Neutrophil (primary cell): ENCODE measurements at regions not wholly inside any gene's neighbourhood (a gene's known extent, or its start where the extent isn't known, plus 50 kb on each side); places are given as distances from the start of the nearest gene placed in this dataset.

Source experiments
- H3K27ac ChIP-seq: fragments of 200-600 bp; sonication (generic); 2 replicates; pipeline ENCODE4 v1.5.1; 2016; ENCODE audit warnings: mild to moderate bottlenecking, moderate library complexity
- H3K27me3 ChIP-seq: fragments of 200-600 bp; sonication (generic); 2 replicates; pipeline ENCODE4 v1.6.0; 2016; ENCODE audit warnings: mild to moderate bottlenecking
- H3K36me3 ChIP-seq: fragments of 200-600 bp; sonication (generic); 2 replicates; pipeline ENCODE4 v1.5.1; 2017
- H3K4me1 ChIP-seq, 2 experiments: fragments of 200-600 bp in 1 of 2; sonication (generic) in 1 of 2; 1 replicate in 1 of 2; 2 replicates in 1 of 2; pipeline versions ENCODE4 v1.5.1 to v1.6.1; 2013 to 2016; ENCODE audit warnings: low read depth in 1 of 2, low read length in 1 of 2, mild to moderate bottlenecking in 1 of 2, moderate library complexity in 1 of 2; ENCODE audit not compliant: control insufficient read depth in 1 of 2, insufficient read depth in 1 of 2
- H3K4me3 ChIP-seq, 2 experiments: fragments of 200-600 bp in 1 of 2; sonication (generic) in 1 of 2; 1 replicate in 1 of 2; 2 replicates in 1 of 2; pipeline ENCODE4 v1.5.1; 2013 to 2016; ENCODE audit warnings: low read depth in 1 of 2, low read length in 1 of 2, mild to moderate bottlenecking in 1 of 2, moderate library complexity in 1 of 2
- H3K9me3 ChIP-seq: fragments of 200-600 bp; sonication (generic); 2 replicates; pipeline ENCODE4 v1.5.1; 2016
- TF ChIP-seq, protein P1 (sequence below): fragments of 200-600 bp; sonication (generic); IDR thresholded peaks from 2 replicates; pipeline ENCODE4 v1.5.1; 2016; ENCODE audit warnings: antibody characterized with exemption

DNA sequence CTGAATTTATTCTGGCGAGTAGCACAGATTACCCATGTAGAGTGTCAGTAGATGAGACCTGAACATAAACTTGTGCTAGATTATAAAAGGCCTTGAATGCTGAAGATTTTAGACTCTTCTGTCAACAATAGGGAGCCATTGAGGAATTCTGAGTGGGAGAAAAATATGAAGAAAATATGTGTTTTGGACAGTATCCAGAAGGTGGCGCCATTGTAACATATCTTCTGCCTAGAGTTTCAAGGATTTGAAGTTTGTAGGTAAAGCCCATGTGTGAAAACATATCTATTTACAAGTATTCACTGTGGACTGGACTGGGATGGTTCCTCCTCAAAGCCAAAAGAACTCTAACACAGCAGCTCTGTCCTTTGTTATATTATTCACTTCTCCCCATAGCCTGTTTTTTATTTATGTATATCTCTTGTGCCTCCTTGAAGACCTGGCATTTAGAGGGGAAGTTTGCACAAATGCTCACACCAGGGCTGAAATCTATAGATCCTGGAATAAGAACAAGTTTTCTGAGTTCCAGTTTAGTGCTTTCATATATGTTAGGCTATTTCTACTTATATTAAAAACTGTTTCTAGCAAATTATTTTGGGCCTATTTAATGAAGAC, 124.9 kb downstream of the RDH14 start:
- Histone ChIP-seq H3K27ac (no peak overlapping the region), H3K9me3 (no peaks in the 10 kb centered on the region), H3K4me3 (no peak overlapping the region), H3K27me3 (peaks cover 9% of the 10 kb centered on the region), H3K4me1 (no peaks in the 10 kb centered on the region), H3K36me3 (no peaks in the 10 kb centered on the region)
- TF ChIP-seq, protein P1, sequence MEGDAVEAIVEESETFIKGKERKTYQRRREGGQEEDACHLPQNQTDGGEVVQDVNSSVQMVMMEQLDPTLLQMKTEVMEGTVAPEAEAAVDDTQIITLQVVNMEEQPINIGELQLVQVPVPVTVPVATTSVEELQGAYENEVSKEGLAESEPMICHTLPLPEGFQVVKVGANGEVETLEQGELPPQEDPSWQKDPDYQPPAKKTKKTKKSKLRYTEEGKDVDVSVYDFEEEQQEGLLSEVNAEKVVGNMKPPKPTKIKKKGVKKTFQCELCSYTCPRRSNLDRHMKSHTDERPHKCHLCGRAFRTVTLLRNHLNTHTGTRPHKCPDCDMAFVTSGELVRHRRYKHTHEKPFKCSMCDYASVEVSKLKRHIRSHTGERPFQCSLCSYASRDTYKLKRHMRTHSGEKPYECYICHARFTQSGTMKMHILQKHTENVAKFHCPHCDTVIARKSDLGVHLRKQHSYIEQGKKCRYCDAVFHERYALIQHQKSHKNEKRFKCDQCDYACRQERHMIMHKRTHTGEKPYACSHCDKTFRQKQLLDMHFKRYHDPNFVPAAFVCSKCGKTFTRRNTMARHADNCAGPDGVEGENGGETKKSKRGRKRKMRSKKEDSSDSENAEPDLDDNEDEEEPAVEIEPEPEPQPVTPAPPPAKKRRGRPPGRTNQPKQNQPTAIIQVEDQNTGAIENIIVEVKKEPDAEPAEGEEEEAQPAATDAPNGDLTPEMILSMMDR: no peak

DNA sequence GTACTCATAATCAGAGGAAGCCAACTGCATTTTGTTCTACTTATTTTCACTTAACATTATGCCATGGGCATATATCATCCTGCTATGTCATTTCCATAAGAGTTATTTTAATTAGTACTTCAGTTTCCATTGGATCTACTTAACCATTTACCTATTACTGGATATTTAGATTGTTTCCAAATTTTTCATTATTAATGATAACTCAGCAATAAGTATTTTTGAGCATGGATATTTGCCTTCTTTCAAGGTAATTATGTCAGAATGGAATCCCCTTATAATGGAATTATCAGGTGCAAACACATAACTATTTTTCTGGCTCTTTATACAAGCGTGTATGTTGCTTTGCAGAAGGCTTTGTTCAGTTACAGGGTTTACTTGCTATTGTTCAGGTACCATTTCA, 126.6 kb downstream of the RDH14 start:
- TF ChIP-seq, protein P1: no peak
- Histone ChIP-seq H3K27ac (no peak overlapping the region), H3K36me3 (no peaks in the 10 kb centered on the region), H3K9me3 (no peaks in the 10 kb centered on the region), H3K4me1 (no peaks in the 10 kb centered on the region), H3K27me3 (peaks cover 9% of the 10 kb centered on the region), H3K4me3 (no peak overlapping the region)

DNA sequence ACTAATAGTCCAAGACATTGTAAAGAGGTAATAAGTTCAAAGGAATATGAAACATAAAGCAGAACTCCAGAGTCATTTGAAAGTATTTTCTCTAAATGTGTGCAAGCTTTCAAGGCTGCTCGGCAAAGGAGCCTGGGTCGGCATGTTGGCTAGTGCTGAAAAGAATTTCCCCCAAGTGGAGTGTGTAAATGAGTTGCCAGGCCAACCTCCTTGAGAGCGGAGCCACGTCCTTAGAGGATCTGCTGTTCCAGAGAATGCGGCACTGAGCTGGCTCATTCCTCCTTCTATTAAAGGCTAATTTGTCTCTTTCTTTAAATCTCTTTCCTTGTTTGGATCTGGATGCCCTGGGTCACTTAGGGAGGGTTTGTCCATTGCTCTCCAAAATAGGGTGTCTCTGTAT, 127.5 kb downstream of the RDH14 start:
- Histone ChIP-seq H3K36me3 (no peaks in the 10 kb centered on the region), H3K27ac (no peak overlapping the region), H3K27me3 (peaks cover 9% of the 10 kb centered on the region), H3K4me3 (no peak overlapping the region), H3K4me1 (no peaks in the 10 kb centered on the region), H3K9me3 (no peaks in the 10 kb centered on the region)
- TF ChIP-seq, protein P1: no peak

DNA sequence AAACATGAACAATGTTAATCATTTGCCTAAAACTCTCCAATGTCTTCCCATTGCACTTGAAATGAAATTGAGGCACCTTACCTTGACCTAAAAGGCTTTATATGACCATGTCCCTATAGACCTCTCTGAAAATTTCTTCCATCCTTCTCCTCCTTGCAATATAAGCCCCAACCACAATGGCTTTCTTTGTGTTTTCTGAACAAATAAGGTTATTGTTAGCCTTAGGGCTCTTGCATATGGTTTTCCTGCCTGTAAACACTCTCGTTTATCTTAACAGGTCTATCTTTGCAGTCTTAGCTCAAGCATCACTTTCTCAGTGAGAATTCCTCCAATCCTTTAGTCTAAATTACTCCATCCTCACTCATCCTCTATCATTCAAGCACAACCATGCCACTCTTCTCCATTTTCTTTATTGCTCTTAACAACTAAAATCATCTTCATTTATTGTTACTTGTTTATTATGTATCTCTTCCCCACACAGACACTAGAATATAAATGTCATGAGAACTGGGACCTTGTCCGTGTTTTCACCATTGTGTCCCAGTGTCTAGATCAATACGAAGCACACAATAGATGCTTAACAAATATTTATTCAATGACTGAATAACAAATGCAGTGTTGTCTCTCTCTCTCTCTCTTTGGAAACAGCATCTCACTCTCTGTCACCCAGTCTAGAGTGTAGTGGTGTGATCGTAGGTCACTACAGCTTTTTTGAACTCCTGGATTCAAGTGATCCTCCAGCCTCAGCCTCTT, 129.3 kb downstream of the RDH14 start:
- peaks cover 9% of the 10 kb centered on the region for H3K27me3 ChIP-seq
- H3K4me3 ChIP-seq: no peak overlapping the region
- no peaks in the 10 kb centered on the region for H3K4me1 ChIP-seq
- no peak overlapping the region for H3K27ac ChIP-seq
- no peaks in the 10 kb centered on the region for H3K9me3 ChIP-seq
- TF ChIP-seq, protein P1: no peak
- H3K36me3 ChIP-seq: no peaks in the 10 kb centered on the region

DNA sequence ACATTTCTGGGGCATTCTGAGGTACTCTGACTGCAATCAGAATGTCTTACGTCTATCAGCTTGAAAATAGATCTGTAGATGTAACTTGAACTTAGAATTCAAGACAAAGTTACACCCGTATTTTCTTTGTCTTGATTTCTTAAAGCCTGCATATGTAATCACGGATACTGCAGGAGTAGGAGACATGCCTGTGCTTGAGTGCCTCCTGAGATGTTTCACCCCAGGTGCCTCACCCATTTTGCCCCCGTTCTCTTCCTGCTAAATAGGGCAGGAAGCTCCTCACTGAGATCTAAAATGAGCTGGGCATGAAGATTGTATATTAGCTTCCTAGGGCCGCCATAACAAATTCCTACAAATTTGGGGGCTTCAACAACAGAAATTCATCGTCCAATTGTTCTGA, 131.9 kb downstream of the RDH14 start:
- peaks cover 9% of the 10 kb centered on the region for H3K27me3 ChIP-seq
- H3K9me3 ChIP-seq: no peaks in the 10 kb centered on the region
- TF ChIP-seq, protein P1: no peak
- no peak overlapping the region for H3K27ac ChIP-seq
- no peaks in the 10 kb centered on the region for H3K4me1 ChIP-seq
- H3K4me3 ChIP-seq: no peak overlapping the region
- H3K36me3 ChIP-seq: no peaks in the 10 kb centered on the region
